HG02840 (cell line): ENCODE measurements at regions not wholly inside any gene's neighbourhood (a gene's known extent, or its start where the extent isn't known, plus 50 kb on each side); places are given as distances from the start of the nearest gene placed in this dataset.

Experiments used
- ATAC-seq: cut with Tn5 transposase; IDR thresholded peaks from one replicate; pipeline ENCODE4 v1.9.1; 2021; ENCODE audit warnings: mild to moderate bottlenecking, moderate library complexity, moderate number of reproducible peaks; ENCODE audit not compliant: unreplicated experiment, low FRiP score

DNA sequence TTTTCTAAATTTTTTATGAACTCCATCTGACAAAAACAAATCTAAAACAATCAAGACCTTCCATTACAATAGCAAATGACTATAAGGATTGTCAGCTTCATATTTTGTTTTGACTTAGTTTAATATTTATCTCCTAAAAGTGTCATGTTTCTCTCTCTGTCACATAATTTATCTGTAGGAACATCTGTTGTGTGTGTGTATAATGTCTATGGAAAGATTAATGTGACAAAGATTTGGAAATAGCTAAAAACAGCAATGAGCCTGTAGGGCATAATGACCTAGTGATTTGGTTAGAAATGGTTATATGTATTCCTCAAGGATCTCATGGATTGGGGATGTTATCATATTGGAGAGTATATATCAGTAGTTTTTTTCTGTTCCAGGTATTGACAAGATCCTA is 69.6 kb upstream of the MDFIC start:
- no peak for ATAC-seq

- no peak for ATAC-seq
These were observed 68.7 kb upstream of the MDFIC start for GRCh38 chr7:114853189-114853588.

- no peak for ATAC-seq
These were observed 67.5 kb upstream of the MDFIC start for GRCh38 chr7:114854369-114854768.

GRCh38 chr7:114856625-114857024 is 65.3 kb upstream of the MDFIC start:
- ATAC-seq: no peak

DNA sequence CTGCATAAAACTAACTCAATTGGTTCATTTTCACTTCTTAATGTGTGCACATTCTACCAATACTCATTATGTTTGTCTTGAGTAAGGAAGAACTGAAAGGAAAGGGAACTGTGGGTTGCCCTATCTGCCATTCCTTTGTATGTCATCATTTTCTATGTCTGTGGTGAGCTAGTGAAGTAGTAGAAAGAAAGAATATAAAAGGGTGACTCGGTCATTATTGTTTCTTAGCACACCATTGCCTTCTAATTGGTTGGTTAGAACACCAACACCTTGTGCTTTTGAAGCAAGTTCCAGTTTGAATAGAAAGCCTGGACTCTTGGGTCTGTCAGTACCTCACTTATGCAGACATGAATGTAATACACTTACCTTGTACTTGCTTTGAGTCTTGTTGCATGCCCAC is 64.3 kb upstream of the MDFIC start:
- ATAC-seq: no peak

- no peak for ATAC-seq
These were observed 62.4 kb upstream of the MDFIC start for GRCh38 chr7:114859477-114859876.

DNA sequence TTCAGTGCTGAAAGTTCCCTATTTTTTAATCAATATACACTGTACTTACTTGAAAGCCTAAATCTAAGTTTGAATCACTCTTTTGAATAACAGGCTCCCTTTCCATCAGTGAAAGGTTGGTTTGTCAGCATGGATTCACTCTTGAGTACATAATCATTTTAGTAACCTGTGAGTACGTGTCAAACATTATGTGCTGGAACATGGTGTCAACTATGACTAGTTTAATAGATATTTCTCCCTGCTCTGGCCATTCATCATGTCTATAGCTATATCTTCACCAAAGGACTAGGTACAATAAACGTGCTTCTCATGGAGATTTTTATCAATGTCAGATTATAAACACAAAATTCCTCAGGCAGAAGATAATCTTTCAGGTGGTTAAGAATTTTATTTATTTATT is 61.7 kb upstream of the MDFIC start:
- no peak for ATAC-seq

- no peak for ATAC-seq
These were observed 59.5 kb upstream of the MDFIC start for GRCh38 chr7:114862406-114862805.

GRCh38 chr7:114864278-114864677 is 57.6 kb upstream of the MDFIC start:
- ATAC-seq: no peak

DNA sequence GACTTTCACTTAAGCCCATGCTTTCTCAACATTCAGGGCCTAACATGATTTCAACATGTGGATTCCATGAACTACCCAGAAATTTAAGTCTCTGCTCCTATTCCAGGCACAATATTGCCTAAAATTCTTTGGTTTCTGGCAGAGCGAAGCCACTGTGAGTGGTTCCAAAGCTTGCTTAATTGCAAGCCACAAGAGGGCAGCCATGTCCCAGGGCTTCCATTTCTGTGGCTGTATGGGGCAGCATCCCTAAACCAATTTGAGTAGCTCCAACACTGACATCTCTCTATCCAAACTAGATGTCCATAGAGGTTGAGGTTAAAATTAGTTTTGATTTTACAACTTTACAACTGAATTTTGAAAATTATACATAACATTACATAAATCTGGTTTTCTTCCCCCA is 56.3 kb upstream of the MDFIC start:
- ATAC-seq: no peak
